ENCODE measurements at regions not wholly inside any gene's neighbourhood (a gene's known extent, or its start where the extent isn't known, plus 50 kb on each side); places are given as distances from the start of the nearest gene placed in this dataset.
"Not testable (repeated sequence)": the region's sequence is repeated elsewhere in the genome, so short reads cannot be mapped to it uniquely, and the experiment has no call there.

GRCh38 chrX:38943120-38943519 lies 141.9 kb downstream of the MID1IP1 start:
- DNase-seq, result no peak

- no peak for DNase-seq
These were observed 146.8 kb downstream of the MID1IP1 start for GRCh38 chrX:38948046-38948445.

GRCh38 chrX:38954520-38954919 lies 153.3 kb downstream of the MID1IP1 start:
- no peak for DNase-seq

- no peak for DNase-seq
These were observed 158.5 kb downstream of the MID1IP1 start for GRCh38 chrX:38959736-38960135.

GRCh38 chrX:38960137-38960536 lies 158.9 kb downstream of the MID1IP1 start:
- DNase-seq, result no peak

- DNase-seq, result no peak
These were observed 160.7 kb downstream of the MID1IP1 start for GRCh38 chrX:38961936-38962335.

- DNase-seq, result not testable (repeated sequence)
These were observed 162.0 kb downstream of the MID1IP1 start for GRCh38 chrX:38963244-38963643.

GRCh38 chrX:38965888-38966287 lies 164.6 kb downstream of the MID1IP1 start:
- DNase-seq, result no peak

GRCh38 chrX:38968344-38969216 lies 167.3 kb downstream of the MID1IP1 start:
- DNase-seq, result peak; percentile 77

- DNase-seq, result no peak
These were observed 168.8 kb downstream of the MID1IP1 start for GRCh38 chrX:38970074-38970473.

- DNase-seq, result no peak
These were observed 169.6 kb downstream of the MID1IP1 start for GRCh38 chrX:38970845-38971244.

- no peak for DNase-seq
These were observed 172.1 kb downstream of the MID1IP1 start for GRCh38 chrX:38973322-38973721.

GRCh38 chrX:38974542-38974941 lies 173.3 kb downstream of the MID1IP1 start:
- DNase-seq, result no peak

- no peak for DNase-seq
These were observed 174.2 kb downstream of the MID1IP1 start for GRCh38 chrX:38975368-38975942.

- DNase-seq, result no peak
These were observed 181.1 kb downstream of the MID1IP1 start for GRCh38 chrX:38982370-38982769.

GRCh38 chrX:38982843-38983242 lies 181.6 kb downstream of the MID1IP1 start:
- no peak for DNase-seq

GRCh38 chrX:38985375-38985774 lies 184.1 kb downstream of the MID1IP1 start:
- DNase-seq, result no peak

- DNase-seq, result no peak
These were observed 184.7 kb downstream of the MID1IP1 start for GRCh38 chrX:38985945-38986344.

GRCh38 chrX:38986586-38986985 lies 185.3 kb downstream of the MID1IP1 start:
- DNase-seq, result no peak

- peak; percentile 84 for DNase-seq
These were observed 186.0 kb downstream of the MID1IP1 start for GRCh38 chrX:38987198-38987651.

- DNase-seq, result no peak
These were observed 187.0 kb downstream of the MID1IP1 start for GRCh38 chrX:38988301-38988700.

GRCh38 chrX:38989076-38989475 lies 187.8 kb downstream of the MID1IP1 start:
- no peak for DNase-seq

- DNase-seq, result no peak
These were observed 190.6 kb downstream of the MID1IP1 start for GRCh38 chrX:38991656-38992440.

All from NCI-H524 treated with DMSO at 0.1 percent for 48 hours (cell line).